DOHH2 (cell line): ENCODE measurements at regions not wholly inside any gene's neighbourhood (a gene's known extent, or its start where the extent isn't known, plus 50 kb on each side); places are given as distances from the start of the nearest gene placed in this dataset.

Experiments used
- H3F3A ChIP-seq: fragments of 200-600 bp; sonication (generic), shearing (Covaris generic); 2 replicates; pipeline ENCODE4 v1.6.0; 2016; ENCODE audit warnings: antibody characterized with exemption, mild to moderate bottlenecking; ENCODE audit not compliant: control insufficient read depth, insufficient read depth
- H3K27ac ChIP-seq: fragments of 200-600 bp; sonication (generic); 2 replicates; pipeline ENCODE4 v1.5.1; 2014; ENCODE audit warnings: low read depth, mild to moderate bottlenecking, low read length, moderate library complexity
- H3K27me3 ChIP-seq: fragments of 200-600 bp; sonication (generic); 2 replicates; pipeline ENCODE4 v1.6.1; 2014; ENCODE audit warnings: mild to moderate bottlenecking, low read length, mixed read lengths; ENCODE audit not compliant: control insufficient read depth
- H3K36me3 ChIP-seq: fragments of 200-600 bp; sonication (generic); 2 replicates; pipeline ENCODE4 v1.6.1; 2014; ENCODE audit warnings: mild to moderate bottlenecking, low read length, moderate library complexity, mixed read lengths; ENCODE audit not compliant: control insufficient read depth
- H3K4me1 ChIP-seq: fragments of 200-600 bp; sonication (generic); 2 replicates; pipeline ENCODE4 v1.6.1; 2014; ENCODE audit warnings: mild to moderate bottlenecking, low read length, mixed read lengths; ENCODE audit not compliant: control insufficient read depth
- H3K4me2 ChIP-seq: fragments of 200-600 bp; sonication (generic); 2 replicates; pipeline ENCODE4 v1.6.0; 2014; ENCODE audit warnings: mild to moderate bottlenecking, low read length, moderate library complexity
- H3K4me3 ChIP-seq: fragments of 200-600 bp; sonication (generic); 2 replicates; pipeline ENCODE4 v1.5.1; 2014; ENCODE audit warnings: mild to moderate bottlenecking, low read length, mixed read lengths
- H3K79me2 ChIP-seq: fragments of 200-600 bp; sonication (generic); 2 replicates; pipeline ENCODE4 v1.6.1; 2014; ENCODE audit warnings: mild to moderate bottlenecking, low read length, mixed read lengths; ENCODE audit not compliant: control insufficient read depth
- H3K9me2 ChIP-seq: fragments of 200-600 bp; sonication (generic); replicated peaks from 2 replicates; pipeline ENCODE4 v1.6.1; 2014; ENCODE audit warnings: mild to moderate bottlenecking, low read length, mixed read lengths; ENCODE audit not compliant: control insufficient read depth
- H3K9me3 ChIP-seq: fragments of 200-600 bp; sonication (generic); 2 replicates; pipeline ENCODE4 v1.6.1; 2014; ENCODE audit warnings: antibody characterized with exemption, low read length, mixed read lengths; ENCODE audit not compliant: control insufficient read depth, insufficient read depth
- H4K20me1 ChIP-seq: fragments of 200-600 bp; sonication (generic); 2 replicates; pipeline ENCODE4 v1.6.0; 2014; ENCODE audit warnings: low read depth, mild to moderate bottlenecking, antibody characterized with exemption, low read length, moderate library complexity; ENCODE audit not compliant: control insufficient read depth, insufficient read depth
- EZH2phosphoT487 ChIP-seq: fragments of 200-600 bp; sonication (generic); IDR thresholded peaks from 2 replicates; pipeline ENCODE4 v1.6.1; 2017; ENCODE audit warnings: borderline replicate concordance, mild to moderate bottlenecking, antibody characterized with exemption, low read length, moderate library complexity, mixed read lengths
- TF ChIP-seq, protein P1 (sequence below): fragments of 200-600 bp; sonication (generic); IDR thresholded peaks from one replicate; pipeline ENCODE4 v1.5.1; 2014; ENCODE audit warnings: antibody characterized with exemption, mild to moderate bottlenecking, low read depth, low read length; ENCODE audit not compliant: poor library complexity, severe bottlenecking

DNA sequence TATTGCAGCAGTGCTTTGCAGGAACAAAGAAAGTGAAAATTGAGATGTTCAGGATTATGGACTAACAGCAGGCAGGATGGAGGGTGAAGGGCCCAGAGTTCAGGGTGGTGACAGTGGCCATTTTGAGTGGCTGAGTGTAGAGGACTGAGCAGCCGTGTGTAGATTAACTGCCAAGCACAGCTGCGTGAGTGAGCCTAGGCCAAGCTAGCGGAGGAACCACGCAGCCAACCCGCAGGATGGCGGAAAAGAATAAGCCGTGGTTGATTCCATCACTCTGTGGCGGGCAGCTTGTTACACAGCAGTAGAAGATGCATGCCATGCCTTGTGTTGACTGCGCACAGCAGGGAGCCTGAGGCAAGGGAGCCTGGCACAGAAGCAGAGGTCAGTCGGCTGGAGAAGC, 102.5 kb upstream of the KIF26B start:
- Histone ChIP-seq H3K9me3 (no peaks in the 10 kb centered on the region), H3K4me2 (no peak overlapping the region), H3K4me1 (peaks cover 3% of the 10 kb centered on the region; the same call in 1 of the 2 replicates), H3K9me2 (no peaks in the 10 kb centered on the region), H3K79me2 (no peaks in the 10 kb centered on the region), H3K36me3 (no peaks in the 10 kb centered on the region), H3K27me3 (no peaks in the 10 kb centered on the region), H4K20me1 (no peaks in the 10 kb centered on the region), H3K4me3 (no peak overlapping the region), H3F3A (no peaks in the 10 kb centered on the region), H3K27ac (no peak overlapping the region)
- TF ChIP-seq, protein P1, sequence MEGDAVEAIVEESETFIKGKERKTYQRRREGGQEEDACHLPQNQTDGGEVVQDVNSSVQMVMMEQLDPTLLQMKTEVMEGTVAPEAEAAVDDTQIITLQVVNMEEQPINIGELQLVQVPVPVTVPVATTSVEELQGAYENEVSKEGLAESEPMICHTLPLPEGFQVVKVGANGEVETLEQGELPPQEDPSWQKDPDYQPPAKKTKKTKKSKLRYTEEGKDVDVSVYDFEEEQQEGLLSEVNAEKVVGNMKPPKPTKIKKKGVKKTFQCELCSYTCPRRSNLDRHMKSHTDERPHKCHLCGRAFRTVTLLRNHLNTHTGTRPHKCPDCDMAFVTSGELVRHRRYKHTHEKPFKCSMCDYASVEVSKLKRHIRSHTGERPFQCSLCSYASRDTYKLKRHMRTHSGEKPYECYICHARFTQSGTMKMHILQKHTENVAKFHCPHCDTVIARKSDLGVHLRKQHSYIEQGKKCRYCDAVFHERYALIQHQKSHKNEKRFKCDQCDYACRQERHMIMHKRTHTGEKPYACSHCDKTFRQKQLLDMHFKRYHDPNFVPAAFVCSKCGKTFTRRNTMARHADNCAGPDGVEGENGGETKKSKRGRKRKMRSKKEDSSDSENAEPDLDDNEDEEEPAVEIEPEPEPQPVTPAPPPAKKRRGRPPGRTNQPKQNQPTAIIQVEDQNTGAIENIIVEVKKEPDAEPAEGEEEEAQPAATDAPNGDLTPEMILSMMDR, result no peak
- no peak for TF ChIP-seq EZH2phosphoT487

GRCh38 chr1:245051349-245052221, 103.2 kb upstream of the KIF26B start:
- Histone ChIP-seq H3K27me3 (no peaks in the 10 kb centered on the region), H3K9me2 (no peaks in the 10 kb centered on the region), H3K27ac (no peak overlapping the region), H4K20me1 (no peaks in the 10 kb centered on the region), H3K4me1 (peaks cover 3% of the 10 kb centered on the region; the same call in 1 of the 2 replicates), H3K79me2 (no peaks in the 10 kb centered on the region), H3F3A (no peaks in the 10 kb centered on the region), H3K36me3 (no peaks in the 10 kb centered on the region), H3K9me3 (no peaks in the 10 kb centered on the region), H3K4me3 (no peak overlapping the region), H3K4me2 (no peak overlapping the region)
- TF ChIP-seq, protein P1, result no peak
- no peak for TF ChIP-seq EZH2phosphoT487

- TF ChIP-seq, protein P1, result no peak
- no peak for TF ChIP-seq EZH2phosphoT487
- no peaks in the 10 kb centered on the region for H3K9me3 ChIP-seq
- no peak overlapping the region for H3K4me3 ChIP-seq
- H3F3A ChIP-seq, result no peaks in the 10 kb centered on the region
- no peaks in the 10 kb centered on the region for H3K36me3 ChIP-seq
- H3K27me3 ChIP-seq, result no peaks in the 10 kb centered on the region
- no peak overlapping the region for H3K4me2 ChIP-seq
- no peaks in the 10 kb centered on the region for H3K79me2 ChIP-seq
- peaks cover 3% of the 10 kb centered on the region; the same call in 1 of the 2 replicates for H3K4me1 ChIP-seq
- H4K20me1 ChIP-seq, result no peaks in the 10 kb centered on the region
- no peak overlapping the region for H3K27ac ChIP-seq
- H3K9me2 ChIP-seq, result no peaks in the 10 kb centered on the region
Observed at GRCh38 chr1:245046769-245047168, 108.0 kb upstream of the KIF26B start.
